HG03108 (cell line): ENCODE measurements at regions not wholly inside any gene's neighbourhood (a gene's known extent, or its start where the extent isn't known, plus 50 kb on each side); places are given as distances from the start of the nearest gene placed in this dataset.

Experiments used
- ATAC-seq: cut with Tn5 transposase; IDR thresholded peaks from one replicate; pipeline ENCODE4 v1.9.1; 2021; ENCODE audit warnings: moderate library complexity; ENCODE audit not compliant: unreplicated experiment

GRCh38 chr2:212628586-212628985 is 90.0 kb upstream of the ERBB4 start:
- no peak for ATAC-seq

GRCh38 chr2:212626371-212626918 is 87.8 kb upstream of the ERBB4 start:
- ATAC-seq = no peak

GRCh38 chr2:212619954-212620353 is 81.4 kb upstream of the ERBB4 start:
- no peak for ATAC-seq

- ATAC-seq = no peak
Measured at GRCh38 chr2:212618636-212619035, 80.0 kb upstream of the ERBB4 start.

GRCh38 chr2:212610872-212611425 is 72.3 kb upstream of the ERBB4 start:
- no peak for ATAC-seq

- ATAC-seq = no peak
Measured at GRCh38 chr2:212609479-212609878, 70.9 kb upstream of the ERBB4 start.

GRCh38 chr2:212607080-212607479 is 68.5 kb upstream of the ERBB4 start:
- ATAC-seq = no peak

GRCh38 chr2:212606232-212606631 is 67.6 kb upstream of the ERBB4 start:
- ATAC-seq = no peak

- no peak for ATAC-seq
Measured at GRCh38 chr2:212596688-212597087, 58.1 kb upstream of the ERBB4 start.

GRCh38 chr2:212596276-212596675 is 57.7 kb upstream of the ERBB4 start:
- ATAC-seq = no peak

GRCh38 chr2:212595036-212595654 is 56.5 kb upstream of the ERBB4 start:
- no peak for ATAC-seq

- ATAC-seq = no peak
Measured at GRCh38 chr2:212592695-212593094, 54.1 kb upstream of the ERBB4 start.
